Ascending aorta (tissue), 2 donors: ENCODE measurements at regions not wholly inside any gene's neighbourhood (a gene's known extent, or its start where the extent isn't known, plus 50 kb on each side); places are given as distances from the start of the nearest gene placed in this dataset.

Experiments used
- DNase-seq, 2 donors: peaks; one replicate each; pipeline ENCODE4 v3.0.0-alpha.2; 2019; ENCODE audit warnings: low spot score in 2 of 2
- H3K27ac ChIP-seq, 2 donors: fragments of 200-600 bp; sonication (generic); one replicate each; pipeline ENCODE4 v1.5.1; 2016 to 2017; ENCODE audit warnings: mild to moderate bottlenecking in 1 of 2
- H3K27me3 ChIP-seq: fragments of 200-600 bp; sonication (generic); one replicate; pipeline ENCODE4 v1.5.1; 2017
- H3K36me3 ChIP-seq, 2 donors: fragments of 200-600 bp; sonication (generic); one replicate each; pipeline ENCODE4 v1.5.1; 2016
- H3K4me1 ChIP-seq, 2 donors: fragments of 200-600 bp; sonication (generic); one replicate each; pipeline ENCODE4 v1.5.1; 2016 to 2017; ENCODE audit warnings: mild to moderate bottlenecking in 1 of 2
- H3K4me3 ChIP-seq, 2 donors: fragments of 200-600 bp; sonication (generic); one replicate each; pipeline ENCODE4 v1.5.1; 2016 to 2017; ENCODE audit warnings: mild to moderate bottlenecking in 1 of 2
- H3K9me3 ChIP-seq, 2 donors: fragments of 200-600 bp; sonication (generic); one replicate each; pipeline ENCODE4 v1.5.1; 2016
- CTCF ChIP-seq, 3 experiments: fragments of 200-600 bp in 2 of 3; fragments of 450-650 bp in 1 of 3; sonication (generic) in 2 of 3; IDR thresholded peaks; one replicate each; pipeline ENCODE4 v1.5.1; 2016 to 2019; ENCODE audit warnings: antibody characterized with exemption in 3 of 3, mild to moderate bottlenecking in 1 of 3, moderate library complexity in 1 of 3
- intact Hi-C: fragments of 100-400 bp; cut with DNase I; formaldehyde crosslinking; loops from one replicate; pipeline ENCODE4 v1.15.1; 2023

GRCh38 chr11:23723861-23724260 lies 773.0 kb upstream of the LUZP2 start:
- H3K36me3 ChIP-seq, result no peaks in the 10 kb centered on the region
- no peaks in the 10 kb centered on the region for H3K27me3 ChIP-seq
- intact Hi-C loops, result no loop called here
- H3K27ac ChIP-seq, result no peak overlapping the region
- no peak overlapping the region for H3K4me3 ChIP-seq
- no peaks in the 10 kb centered on the region for H3K4me1 ChIP-seq
- no peak for DNase-seq
- no peak for TF ChIP-seq CTCF (IDR thresholded peaks at IDR 0.05)
- H3K9me3 ChIP-seq, result no peaks in the 10 kb centered on the region

- H3K4me3 ChIP-seq, result no peak overlapping the region
- DNase-seq, result no peak
- H3K9me3 ChIP-seq, result no peaks in the 10 kb centered on the region
- no peaks in the 10 kb centered on the region for H3K4me1 ChIP-seq
- intact Hi-C loops, result no loop called here
- no peak for TF ChIP-seq CTCF (IDR thresholded peaks at IDR 0.05)
- no peaks in the 10 kb centered on the region for H3K36me3 ChIP-seq
- H3K27me3 ChIP-seq, result no peaks in the 10 kb centered on the region
- no peak overlapping the region for H3K27ac ChIP-seq
Observed at GRCh38 chr11:23725752-23726151, 771.1 kb upstream of the LUZP2 start.

GRCh38 chr11:23727387-23727786 lies 769.5 kb upstream of the LUZP2 start:
- DNase-seq, result no peak
- intact Hi-C loops, result no loop called here
- no peak overlapping the region for H3K4me3 ChIP-seq

GRCh38 chr11:23727794-23728193 lies 769.1 kb upstream of the LUZP2 start:
- H3K27me3 ChIP-seq, result no peaks in the 10 kb centered on the region
- no peak for DNase-seq
- intact Hi-C loops, result no loop called here
- H3K9me3 ChIP-seq, result no peaks in the 10 kb centered on the region
- H3K4me3 ChIP-seq, result no peak overlapping the region
- H3K27ac ChIP-seq, result no peak overlapping the region
- no peaks in the 10 kb centered on the region for H3K36me3 ChIP-seq
- TF ChIP-seq CTCF (IDR thresholded peaks at IDR 0.05), result no peak
- H3K4me1 ChIP-seq, result no peaks in the 10 kb centered on the region

More at GRCh38 chr11:23727387-23727786, 769.5 kb upstream of the LUZP2 start:
- H3K9me3 ChIP-seq, result no peaks in the 10 kb centered on the region
- no peaks in the 10 kb centered on the region for H3K4me1 ChIP-seq
- TF ChIP-seq CTCF (IDR thresholded peaks at IDR 0.05), result no peak
- H3K27me3 ChIP-seq, result no peaks in the 10 kb centered on the region
- H3K36me3 ChIP-seq, result no peaks in the 10 kb centered on the region
- H3K27ac ChIP-seq, result no peak overlapping the region

GRCh38 chr11:23729088-23729487 lies 767.8 kb upstream of the LUZP2 start:
- Histone ChIP-seq H3K4me1 (no peaks in the 10 kb centered on the region), H3K4me3 (no peak overlapping the region), H3K36me3 (no peaks in the 10 kb centered on the region), H3K9me3 (no peaks in the 10 kb centered on the region), H3K27ac (no peak overlapping the region), H3K27me3 (no peaks in the 10 kb centered on the region)
- no peak for TF ChIP-seq CTCF (IDR thresholded peaks at IDR 0.05)
- no peak for DNase-seq
- intact Hi-C loops, result no loop called here

GRCh38 chr11:23730307-23730998 lies 766.4 kb upstream of the LUZP2 start:
- DNase-seq, result no peak
- no peaks in the 10 kb centered on the region for H3K36me3 ChIP-seq
- no peak overlapping the region for H3K4me3 ChIP-seq
- no peak for TF ChIP-seq CTCF (IDR thresholded peaks at IDR 0.05)
- no peaks in the 10 kb centered on the region for H3K9me3 ChIP-seq
- intact Hi-C loops, result no loop called here
- H3K27ac ChIP-seq, result no peak overlapping the region
- no peaks in the 10 kb centered on the region for H3K4me1 ChIP-seq
- H3K27me3 ChIP-seq, result no peaks in the 10 kb centered on the region
